Activated CD8-positive, alpha-beta memory T cell treated with anti-CD3 and anti-CD28 coated beads, Interleukin-2, amount 50 U/mL, for 24 hours (primary cell): ENCODE measurements at regions not wholly inside any gene's neighbourhood (a gene's known extent, or its start where the extent isn't known, plus 50 kb on each side); places are given as distances from the start of the nearest gene placed in this dataset.

Experiments
- DNase-seq: peaks from one replicate; pipeline ENCODE4 v3.0.0-alpha.2; 2020; ENCODE audit errors: extremely low read depth

DNA sequence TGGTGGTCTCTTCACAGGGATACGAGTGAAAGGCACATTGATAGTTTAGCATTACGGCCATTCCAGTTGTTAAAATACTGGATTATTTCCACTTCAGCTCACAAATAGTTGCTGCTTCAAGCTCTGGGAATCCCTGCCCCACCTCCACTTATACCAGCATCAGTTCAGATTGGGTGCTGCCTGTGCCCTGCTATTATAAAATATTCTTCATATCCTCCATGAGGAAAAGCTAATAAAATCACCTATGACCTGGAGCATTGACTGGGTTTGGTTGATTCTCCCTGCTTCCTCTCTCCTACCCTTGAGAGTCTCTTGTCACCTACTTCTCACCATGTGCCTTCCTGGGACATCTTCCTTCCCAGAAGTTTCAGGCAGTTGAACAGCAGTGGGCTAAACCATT, 529.0 kb downstream of the MCTP2 start:
- DNase-seq = no peak

DNA sequence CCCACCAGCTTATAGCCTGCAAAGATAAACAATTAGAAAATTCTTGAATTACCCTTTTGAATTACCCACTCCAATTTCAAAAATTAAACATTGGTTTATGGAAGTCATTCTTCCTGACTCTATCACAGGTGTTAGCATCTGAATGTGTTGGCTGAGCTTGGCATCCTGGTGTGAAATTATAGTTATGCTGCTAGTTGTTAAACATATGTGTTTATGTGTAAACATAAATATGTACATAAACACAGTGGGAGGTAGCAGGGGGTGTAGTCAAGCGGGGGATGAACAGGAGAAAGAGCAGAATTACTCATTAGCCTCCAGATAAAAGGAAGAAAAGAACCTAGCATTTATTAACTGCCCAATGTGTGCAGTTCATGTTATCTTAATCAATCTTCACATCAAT, 530.2 kb downstream of the MCTP2 start:
- no peak for DNase-seq

DNA sequence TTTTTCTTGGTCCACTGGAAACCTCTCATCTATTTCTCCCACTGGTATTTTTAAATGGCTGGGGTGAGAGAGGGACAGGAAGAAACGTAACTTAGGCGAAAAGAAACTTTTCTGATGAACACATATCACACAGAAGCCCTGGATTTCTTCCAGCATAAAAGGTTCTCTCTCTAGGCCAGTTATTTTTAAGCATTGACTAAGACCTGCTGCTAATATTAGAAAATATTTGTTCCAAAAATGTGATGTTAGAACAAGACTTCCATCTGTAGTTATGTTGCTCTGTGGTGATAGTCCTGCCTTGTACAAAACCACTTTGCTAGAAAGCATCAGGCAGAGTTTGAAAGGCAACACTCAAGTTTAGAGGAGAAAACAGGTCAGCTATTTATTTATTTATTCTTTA, 537.7 kb downstream of the MCTP2 start:
- no peak for DNase-seq

DNA sequence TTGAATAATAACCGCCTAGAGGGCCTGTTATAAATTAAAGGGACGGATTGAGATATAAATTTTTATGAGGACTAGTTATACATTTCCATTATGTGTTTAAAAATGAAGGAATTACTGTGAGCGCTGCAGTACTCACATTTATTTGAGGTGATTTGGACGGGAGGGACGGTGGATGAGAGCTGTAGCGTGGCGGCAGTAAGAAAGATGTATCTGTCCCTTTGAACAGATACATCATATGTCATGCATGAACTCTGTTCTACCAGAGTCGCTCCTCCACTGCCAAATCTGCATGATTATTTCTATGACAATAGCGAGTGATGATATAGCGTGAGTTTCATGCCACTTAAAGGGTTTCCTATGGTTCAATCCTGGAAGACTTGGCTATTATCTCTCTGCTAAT, 538.8 kb downstream of the MCTP2 start:
- no peak for DNase-seq

DNA sequence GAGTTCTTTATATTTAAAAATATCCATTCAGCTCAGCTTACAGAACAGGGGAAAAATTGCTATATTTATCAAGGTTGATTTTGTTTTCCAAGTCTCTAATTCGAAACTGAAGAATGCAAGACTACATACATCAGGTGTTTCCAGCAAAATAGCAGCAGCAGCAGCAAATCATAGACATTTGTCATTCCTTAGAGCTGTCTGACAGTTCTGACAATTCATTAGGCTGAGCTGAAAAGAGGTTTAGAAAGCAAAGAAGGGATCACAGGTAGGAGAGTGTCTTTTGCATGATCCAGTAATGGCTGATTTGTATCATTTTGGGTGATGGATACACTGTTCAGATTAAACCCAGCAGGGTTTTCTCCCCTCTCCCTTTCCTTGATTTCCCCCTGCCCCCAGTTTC, 545.7 kb downstream of the MCTP2 start:
- no peak for DNase-seq

DNA sequence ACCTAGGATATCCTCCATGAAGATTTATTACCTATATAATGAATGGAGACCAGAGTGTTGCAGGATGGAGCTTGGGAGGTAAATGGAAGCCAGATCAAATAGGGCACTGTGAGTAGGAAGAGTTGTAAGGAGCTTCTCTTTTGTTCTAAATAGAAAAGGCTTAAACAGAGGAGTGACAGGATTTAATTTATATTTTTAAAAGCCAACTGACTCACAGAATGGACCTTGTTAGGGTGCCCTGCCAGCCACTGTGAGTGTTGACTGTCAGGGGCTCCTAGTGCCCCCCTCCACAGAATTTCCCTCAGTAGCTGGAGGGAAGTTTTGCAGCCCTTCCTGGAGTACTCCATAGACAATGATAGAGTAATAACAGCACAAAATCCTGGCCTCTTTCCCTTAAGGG, 547.5 kb downstream of the MCTP2 start:
- no peak for DNase-seq

DNA sequence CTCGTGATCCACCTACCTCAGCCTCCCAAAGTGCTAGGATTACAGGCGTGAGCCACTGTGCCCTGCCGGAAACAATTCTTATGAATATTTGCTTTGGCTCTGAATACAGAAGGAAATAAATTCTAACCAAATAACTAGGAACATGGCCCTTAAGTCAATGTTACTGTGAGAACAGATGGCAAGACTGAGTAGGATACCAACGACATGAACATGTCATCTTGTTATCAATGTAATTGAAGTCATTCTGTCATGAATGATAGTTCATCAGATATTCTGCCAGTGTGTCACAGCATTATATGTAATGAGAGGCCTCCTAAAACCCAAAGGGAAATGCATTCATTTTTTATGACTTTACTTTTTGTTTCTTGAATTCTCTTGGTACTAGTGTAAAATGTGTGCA, 548.8 kb downstream of the MCTP2 start:
- no peak for DNase-seq

DNA sequence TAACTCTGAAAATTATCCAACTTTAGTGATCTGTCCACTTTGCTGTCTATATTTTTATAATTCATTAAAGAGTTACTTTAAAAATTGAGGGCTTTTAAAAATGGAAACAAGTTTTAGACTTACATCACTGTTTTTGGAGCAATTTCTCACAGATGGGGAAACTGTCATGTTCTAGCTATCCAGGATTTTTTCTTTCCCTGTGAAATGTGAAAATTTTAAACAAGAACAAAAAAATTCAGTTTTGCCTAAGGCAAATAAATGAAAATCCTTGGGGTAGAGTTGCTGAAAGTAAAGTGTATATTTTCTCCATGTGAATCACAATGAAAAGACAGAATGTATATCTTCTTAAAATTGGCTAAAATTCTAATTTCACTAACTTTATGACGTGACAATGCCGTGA, 553.7 kb downstream of the MCTP2 start:
- DNase-seq = no peak

DNA sequence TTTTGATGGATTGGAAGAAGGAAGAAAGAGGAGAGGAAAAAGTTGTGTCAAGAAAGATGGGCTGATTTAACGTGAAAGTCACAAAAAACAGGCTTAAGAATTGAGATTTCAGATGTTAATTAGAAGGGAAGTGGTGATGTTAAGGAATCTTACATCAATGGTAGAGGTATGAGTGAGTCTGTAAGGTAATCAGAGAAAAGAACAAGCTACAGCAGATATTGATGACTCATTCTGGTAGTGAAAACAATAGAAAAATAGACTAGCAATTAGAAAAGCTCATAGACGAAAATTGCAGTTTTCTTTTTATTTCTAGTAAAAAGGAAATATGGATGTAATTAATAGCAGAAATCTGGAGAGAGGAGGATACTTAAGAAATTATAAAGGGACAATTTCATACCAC, 559.6 kb downstream of the MCTP2 start:
- no peak for DNase-seq

DNA sequence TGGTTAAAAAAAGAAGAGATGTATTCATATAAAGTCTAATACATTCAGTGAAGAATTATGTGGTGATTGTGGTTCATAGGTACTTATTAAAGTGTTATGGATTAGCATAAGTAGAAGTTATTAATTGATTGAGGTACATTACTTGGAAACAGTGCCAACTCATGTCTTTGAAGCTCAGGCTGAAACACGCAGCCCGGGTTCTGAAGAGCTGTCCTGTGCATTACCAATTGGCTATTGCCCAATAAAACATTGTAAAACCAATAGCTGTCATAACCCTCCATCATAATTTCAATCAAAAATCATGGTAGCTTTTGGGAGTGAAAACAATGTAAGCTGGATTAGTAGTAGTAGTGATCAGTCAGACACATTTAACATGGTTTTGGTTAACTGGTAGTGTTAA, 560.1 kb downstream of the MCTP2 start:
- no peak for DNase-seq

DNA sequence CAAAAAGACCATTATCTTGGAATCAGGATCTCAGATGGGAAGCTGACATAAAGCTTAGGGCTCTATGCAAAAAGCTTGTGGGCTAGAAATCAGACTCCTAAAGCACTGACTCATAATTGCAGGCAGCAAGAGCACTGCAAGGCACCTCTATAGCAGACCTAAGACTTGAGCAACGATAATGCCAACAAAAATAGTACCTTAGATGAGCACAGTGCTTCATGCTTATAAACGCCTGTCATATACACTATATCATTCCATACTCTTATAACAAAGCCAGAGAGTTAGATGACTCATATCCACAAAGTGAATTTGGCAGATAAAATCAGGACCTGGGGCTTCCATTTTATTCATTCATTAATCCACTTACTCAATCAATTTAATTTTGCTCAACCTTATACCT, 560.8 kb downstream of the MCTP2 start:
- no peak for DNase-seq

DNA sequence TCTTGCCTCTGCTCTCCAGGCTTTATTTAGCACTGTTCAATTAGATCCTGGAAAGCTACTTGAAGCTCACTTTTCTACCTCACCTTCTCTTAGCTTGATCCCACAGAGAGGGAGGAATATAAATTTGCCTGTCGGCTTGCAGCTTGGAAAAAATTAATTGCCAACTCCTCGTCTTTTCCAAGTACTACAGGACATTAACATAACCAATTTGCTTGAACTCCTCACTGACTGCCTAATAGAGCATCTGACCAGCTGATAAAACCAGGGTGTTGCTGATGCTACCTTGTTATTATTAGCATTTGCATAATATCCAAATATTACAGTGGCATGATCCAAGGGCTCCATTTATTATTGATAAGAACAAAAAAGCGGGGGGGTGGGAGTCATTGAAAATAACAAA, 561.8 kb downstream of the MCTP2 start:
- DNase-seq = no peak

DNA sequence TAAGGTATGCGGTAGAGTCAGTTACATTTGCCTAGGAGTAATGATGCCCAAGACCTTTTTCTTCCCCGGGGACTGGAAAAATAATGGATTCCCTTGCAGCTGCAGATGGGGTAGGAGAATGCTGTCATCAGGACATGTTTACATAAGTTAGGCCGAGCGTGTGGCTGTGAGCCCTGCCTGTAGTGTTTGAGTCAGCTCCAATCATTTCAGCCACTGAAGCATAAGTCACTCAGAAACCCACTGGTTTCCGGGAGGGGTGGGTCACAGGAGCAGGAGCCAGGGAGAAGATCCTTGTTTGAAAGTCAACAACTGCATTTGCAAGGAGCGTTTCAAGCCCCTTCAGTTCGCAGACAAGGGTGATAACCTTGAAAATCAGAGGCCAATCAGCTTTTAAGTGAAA, 562.3 kb downstream of the MCTP2 start:
- no peak for DNase-seq

DNA sequence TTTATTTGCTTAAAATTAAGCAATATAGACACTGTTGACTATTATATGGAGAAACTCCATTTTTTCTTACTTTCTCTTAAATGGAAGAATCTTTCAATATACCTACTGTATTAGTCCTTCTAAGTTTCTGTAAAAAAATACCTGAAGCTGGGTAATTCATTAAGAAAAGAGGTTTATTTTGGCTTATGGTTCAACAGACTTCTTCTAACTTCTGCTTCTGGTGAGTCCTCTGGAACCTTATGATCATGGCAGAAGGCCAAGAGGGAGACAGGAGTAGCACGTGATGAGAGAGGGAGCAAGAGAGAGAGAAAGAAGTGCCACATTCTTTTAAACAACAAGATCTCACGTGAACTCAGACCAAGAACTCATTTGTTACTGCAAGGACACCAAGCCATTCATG, 573.3 kb downstream of the MCTP2 start:
- no peak for DNase-seq

DNA sequence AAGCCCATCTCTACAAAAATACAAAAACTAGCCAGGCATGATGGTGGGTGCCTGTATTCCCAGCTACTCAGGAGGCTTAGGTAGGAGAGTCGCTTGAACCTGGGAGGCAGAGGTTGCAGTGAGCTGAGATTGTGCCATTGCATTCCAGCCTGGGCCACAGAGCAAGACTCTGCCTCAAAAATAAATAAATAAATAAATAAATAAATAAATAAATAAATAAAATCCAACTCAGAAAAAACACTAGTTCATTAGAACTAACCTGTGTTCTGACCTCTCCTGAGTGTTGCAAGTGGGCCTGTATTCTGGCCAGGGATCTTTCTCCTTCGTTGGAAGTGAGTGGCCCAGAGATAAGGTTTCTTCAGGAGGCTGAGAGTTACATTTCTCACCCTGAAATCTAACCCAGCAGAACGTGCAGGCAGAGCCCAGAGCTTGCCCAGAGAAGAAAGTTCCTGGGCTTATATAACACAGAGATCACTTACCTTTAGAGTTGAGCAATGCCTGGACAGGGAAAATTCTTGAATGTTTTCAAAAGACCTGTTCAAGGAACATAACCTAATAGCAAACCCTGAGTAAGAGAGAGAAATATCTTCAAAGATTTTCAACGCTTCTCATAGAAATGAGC, 583.9 kb downstream of the MCTP2 start:
- DNase-seq = no peak

DNA sequence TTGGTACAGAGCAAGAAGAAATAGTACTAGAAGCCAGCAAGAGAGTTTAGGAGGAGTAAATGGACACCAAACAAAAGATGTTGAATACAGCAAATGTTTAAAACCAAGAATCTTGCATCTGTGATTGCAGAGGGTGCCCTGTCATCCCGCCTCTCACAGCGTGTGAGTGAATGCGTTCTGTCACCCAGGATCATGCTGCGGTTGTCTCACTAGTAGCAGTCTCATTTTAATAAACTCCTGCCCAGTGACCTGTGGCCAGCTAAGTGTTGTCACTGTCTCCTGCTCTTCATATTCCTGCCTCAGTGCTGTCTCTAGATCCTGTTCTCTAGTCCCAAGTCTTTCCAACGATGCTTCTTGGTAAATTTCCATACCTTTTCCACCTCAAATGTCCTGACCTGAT, 584.6 kb downstream of the MCTP2 start:
- no peak for DNase-seq

DNA sequence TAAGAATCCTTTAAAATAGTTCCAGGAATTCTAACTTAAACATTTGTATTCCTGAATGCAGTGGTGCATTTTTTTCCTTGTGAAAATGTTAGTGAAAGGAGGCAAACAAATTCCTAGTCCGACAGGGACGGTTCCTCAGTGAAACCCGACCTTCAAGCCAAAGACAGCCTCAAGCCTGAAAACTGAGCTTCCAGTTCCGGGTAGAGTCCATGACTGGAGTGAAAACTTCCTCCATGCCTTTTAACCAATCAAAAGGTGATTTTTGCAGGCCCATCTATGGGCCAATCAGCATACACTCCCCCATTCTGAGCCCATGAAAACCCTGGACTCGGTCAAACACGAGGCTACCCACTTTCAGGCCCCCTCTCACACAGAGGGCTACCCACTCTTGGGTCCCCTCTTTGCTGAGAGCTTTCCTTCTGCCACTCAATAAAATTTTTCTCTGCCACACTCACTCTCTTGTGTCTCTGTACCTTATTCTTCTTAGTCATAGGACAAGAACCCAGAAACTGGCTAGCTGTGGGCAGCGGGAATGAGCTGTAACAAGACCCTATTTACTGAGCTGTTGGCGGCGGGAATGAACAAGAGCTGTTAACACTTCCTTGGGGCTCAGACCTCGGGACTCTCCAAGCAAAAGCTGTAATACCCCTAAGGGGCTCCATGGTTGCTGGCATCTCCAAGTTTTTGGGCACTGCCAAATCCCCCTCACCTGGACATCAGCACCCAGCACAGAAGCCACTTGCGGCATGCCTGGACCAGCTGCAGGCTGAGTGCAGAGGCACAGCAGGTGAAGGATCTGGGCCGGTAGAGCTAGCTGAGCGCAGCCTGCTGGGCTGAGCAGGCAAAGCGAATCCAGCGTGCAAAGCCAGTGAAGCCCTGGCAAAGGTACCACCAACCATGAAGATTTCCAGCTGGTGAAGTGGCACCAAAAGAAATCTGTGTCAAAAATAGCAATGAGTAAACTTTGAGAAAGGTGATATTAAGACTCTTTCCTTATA, 598.8 kb downstream of the MCTP2 start:
- DNase-seq = no peak

DNA sequence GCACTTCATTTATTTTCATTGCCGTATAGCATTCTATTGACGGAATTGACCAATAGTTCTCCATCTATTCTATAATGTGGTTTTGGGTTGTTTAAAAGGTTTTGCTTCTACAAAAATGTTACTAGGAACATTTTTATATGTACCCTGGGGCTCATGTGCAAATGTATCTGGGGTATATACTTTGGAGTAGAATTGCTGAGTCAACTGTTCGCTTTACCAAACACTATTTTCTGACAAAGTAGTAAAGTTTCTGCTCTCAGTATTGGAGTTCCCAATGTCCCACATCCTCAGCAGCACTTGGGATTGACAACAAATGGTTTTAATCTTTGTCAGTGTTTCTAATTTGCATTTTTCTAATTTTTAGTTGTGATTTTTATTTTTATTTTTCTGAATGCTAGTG, 602.6 kb downstream of the MCTP2 start:
- no peak for DNase-seq

DNA sequence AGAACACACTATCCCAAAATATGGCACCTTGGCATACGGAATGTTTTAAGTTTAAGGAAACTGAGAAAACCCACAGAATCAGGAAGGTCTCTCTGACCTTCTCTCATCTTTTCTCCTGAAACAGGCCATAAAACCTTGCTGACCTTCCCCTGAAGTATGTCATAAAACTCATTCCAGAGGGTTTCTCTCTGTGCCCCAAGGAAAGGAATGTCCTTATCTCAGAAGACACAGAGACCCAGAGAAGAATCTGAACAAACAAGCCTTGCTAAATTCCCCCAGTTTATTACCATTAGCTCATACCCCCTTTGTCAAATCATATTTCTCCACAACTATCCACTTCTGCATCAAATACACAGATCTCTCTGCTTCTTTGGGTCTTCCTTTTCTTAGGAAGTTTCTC, 603.1 kb downstream of the MCTP2 start:
- no peak for DNase-seq

DNA sequence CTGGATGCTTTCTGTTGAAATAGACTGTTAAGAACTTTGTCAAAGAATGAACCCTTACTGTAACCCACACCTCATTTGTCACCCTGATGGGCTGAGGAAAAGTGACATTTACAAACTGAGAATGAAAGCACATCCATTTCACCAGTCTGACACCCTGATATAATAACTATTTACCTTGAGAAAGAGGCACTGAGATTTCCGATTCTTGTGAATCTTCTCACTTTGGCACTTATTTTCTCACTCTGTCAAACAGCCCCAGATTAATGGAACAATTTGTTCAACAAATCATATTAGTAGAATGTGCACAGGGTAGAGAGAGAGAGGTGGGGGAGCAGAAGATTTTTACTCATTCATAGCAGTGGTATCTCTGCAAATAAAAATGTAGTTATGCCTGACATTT, 606.9 kb downstream of the MCTP2 start:
- DNase-seq = no peak

DNA sequence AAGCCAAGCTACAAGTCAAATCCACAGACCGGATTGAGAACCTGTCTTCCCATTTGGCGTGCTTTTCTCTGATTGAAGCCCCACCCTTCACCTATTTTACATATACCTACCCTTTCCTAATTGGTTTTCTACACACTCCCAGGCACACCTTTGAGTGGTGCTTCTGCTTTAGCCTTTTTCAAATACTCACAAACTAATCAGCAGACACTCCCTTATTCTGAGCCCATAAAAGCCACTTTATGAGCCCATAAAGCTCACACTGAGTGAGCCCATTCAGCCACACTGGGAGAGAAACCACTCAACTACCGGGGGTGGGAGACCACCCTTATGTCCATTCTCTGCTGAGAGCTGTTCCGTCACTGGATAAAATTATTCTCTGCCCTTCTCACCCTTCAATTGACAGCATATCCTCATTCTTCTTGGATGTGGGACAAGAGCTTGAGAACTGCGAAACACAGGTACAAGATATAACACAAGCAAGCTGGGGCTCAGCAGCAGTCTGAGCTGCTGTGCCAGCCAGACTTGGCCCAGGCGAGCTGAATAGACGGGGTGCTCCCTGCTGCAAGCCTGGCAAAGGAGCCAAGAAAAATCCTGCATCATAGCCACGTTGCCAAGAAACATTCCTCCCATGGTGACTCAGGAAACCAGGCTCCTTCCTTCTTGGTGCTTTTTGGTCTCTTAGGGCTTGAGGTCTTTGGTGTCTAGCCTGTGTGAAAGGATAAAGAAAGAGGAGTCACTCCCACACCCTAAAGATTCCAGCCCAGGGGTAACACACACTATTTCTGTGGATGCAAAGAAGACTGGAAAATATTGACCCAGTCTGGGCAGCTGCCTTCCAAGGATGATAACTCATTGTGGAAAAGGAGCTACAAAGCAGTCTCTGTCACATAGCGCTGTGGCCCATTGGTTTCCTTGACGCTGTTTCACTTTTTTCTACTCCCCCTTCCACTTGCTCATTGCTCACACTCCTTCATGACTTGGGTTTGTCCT, 609.7 kb downstream of the MCTP2 start:
- DNase-seq = no peak

DNA sequence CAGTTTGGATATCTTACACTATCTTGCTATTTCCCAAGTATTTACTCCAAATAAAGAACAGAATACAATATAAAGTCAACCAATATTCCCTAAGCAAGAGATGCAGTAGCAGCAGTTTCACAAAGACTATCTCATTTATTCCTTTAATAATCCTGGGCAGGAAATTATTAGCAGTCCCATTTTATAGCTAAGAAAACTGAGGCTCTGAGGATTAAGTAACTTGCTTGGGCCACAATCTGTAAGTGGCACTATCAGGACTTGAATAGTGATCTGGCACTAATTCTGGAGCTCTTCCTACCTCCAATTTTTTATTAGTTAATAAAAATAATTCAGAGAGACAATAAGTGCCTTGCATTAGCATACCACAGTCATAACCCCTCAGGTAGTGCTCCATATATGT, 611.7 kb downstream of the MCTP2 start:
- DNase-seq = no peak
